OCI-LY3 (cell line): ENCODE measurements at regions not wholly inside any gene's neighbourhood (a gene's known extent, or its start where the extent isn't known, plus 50 kb on each side); places are given as distances from the start of the nearest gene placed in this dataset.
"Not testable (repeated sequence)": the region's sequence is repeated elsewhere in the genome, so short reads cannot be mapped to it uniquely, and the experiment has no call there.

Experiments
- H2AFZ ChIP-seq: fragments of 200-600, 300-600 bp; shearing (Covaris generic); 2 replicates; pipeline ENCODE4 v1.6.0; 2014; ENCODE audit warnings: antibody characterized with exemption, low read depth, low read length
- H3K27ac ChIP-seq: fragments of 200-600, 300-600 bp; sonication (generic); 2 replicates; pipeline ENCODE4 v1.5.1; 2014; ENCODE audit warnings: mild to moderate bottlenecking, low read length, moderate library complexity, mixed read lengths
- H3K27me3 ChIP-seq: fragments of 200-600, 300-600 bp; sonication (generic); 2 replicates; pipeline ENCODE4 v1.6.1; 2014; ENCODE audit warnings: low read depth, low read length, mixed read lengths
- H3K36me3 ChIP-seq: fragments of 200-600, 300-600 bp; sonication (generic); replicated peaks from 2 replicates; pipeline ENCODE3; 2014; ENCODE audit warnings: low read depth, low read length, mixed read lengths
- H3K4me1 ChIP-seq: fragments of 300-600, 200-600 bp; sonication (generic); 2 replicates; pipeline ENCODE4 v1.6.1; 2014; ENCODE audit warnings: low read length, mixed read lengths
- H3K4me2 ChIP-seq: fragments of 200-600, 300-600 bp; sonication (generic); 2 replicates; pipeline ENCODE4 v1.6.1; 2014; ENCODE audit warnings: low read length, mixed read lengths
- H3K4me3 ChIP-seq: fragments of 300-600, 200-600 bp; sonication (generic); 2 replicates; pipeline ENCODE4 v1.5.1; 2014; ENCODE audit warnings: antibody characterized with exemption, mild to moderate bottlenecking, low read length, moderate library complexity
- H3K79me2 ChIP-seq: fragments of 300-600, 200-600 bp; shearing (Covaris generic); 2 replicates; pipeline ENCODE4 v1.6.1; 2014; ENCODE audit warnings: mild to moderate bottlenecking, low read length, mixed read lengths
- H3K9ac ChIP-seq: fragments of 300-600, 200-600 bp; shearing (Covaris generic); 2 replicates; pipeline ENCODE4 v1.6.0; 2014; ENCODE audit warnings: mild to moderate bottlenecking, low read length, moderate library complexity
- H3K9me3 ChIP-seq: fragments of 200-600, 300-600 bp; shearing (Covaris generic); 2 replicates; pipeline ENCODE4 v1.6.1; 2014; ENCODE audit warnings: low read length, mixed read lengths; ENCODE audit not compliant: insufficient read depth
- H4K20me1 ChIP-seq: fragments of 200-600, 300-600 bp; sonication (generic); 2 replicates; pipeline ENCODE4 v1.6.1; 2016; ENCODE audit warnings: low read length, mixed read lengths; ENCODE audit not compliant: insufficient read depth
- CTCF ChIP-seq: fragments of 200-600, 300-600 bp; sonication (generic); IDR thresholded peaks from 2 replicates; pipeline ENCODE4 v1.5.1; 2014; ENCODE audit warnings: antibody characterized with exemption, low read length, low read depth
- EZH2phosphoT487 ChIP-seq: fragments of 200-600 bp; shearing (Covaris generic); IDR thresholded peaks from 2 replicates; pipeline ENCODE4 v1.6.1; 2018; ENCODE audit warnings: antibody characterized with exemption, mixed run types, low read depth

- H3K27ac ChIP-seq, result no peak overlapping the region
- H4K20me1 ChIP-seq, result no peaks in the 10 kb centered on the region
- no peak overlapping the region for H3K4me3 ChIP-seq
- H2AFZ ChIP-seq, result no peak overlapping the region
- H3K27me3 ChIP-seq, result no peaks in the 10 kb centered on the region
- TF ChIP-seq CTCF, result no peak
- no peak for TF ChIP-seq EZH2phosphoT487
- no peak overlapping the region for H3K9ac ChIP-seq
- no peaks in the 10 kb centered on the region for H3K9me3 ChIP-seq
- no peaks in the 10 kb centered on the region for H3K79me2 ChIP-seq
- H3K4me1 ChIP-seq, result no peaks in the 10 kb centered on the region
- no peaks in the 10 kb centered on the region for H3K36me3 ChIP-seq
- H3K4me2 ChIP-seq, result no peak overlapping the region
Measured at GRCh38 chr2:138066139-138066806, 102.0 kb downstream of the HNMT start.

GRCh38 chr2:138066841-138067240 is 102.6 kb downstream of the HNMT start:
- Histone ChIP-seq H3K4me3 (no peak overlapping the region), H3K27me3 (no peaks in the 10 kb centered on the region)

GRCh38 chr2:138068669-138069068 is 104.4 kb downstream of the HNMT start:
- not testable (repeated sequence) for H3K79me2 ChIP-seq, H3K36me3 ChIP-seq, H3K9me3 ChIP-seq, H3K4me2 ChIP-seq, H3K4me3 ChIP-seq, H3K9ac ChIP-seq, H3K27ac ChIP-seq, H2AFZ ChIP-seq, H3K4me1 ChIP-seq, H4K20me1 ChIP-seq, H3K27me3 ChIP-seq

More at GRCh38 chr2:138066841-138067240, 102.6 kb downstream of the HNMT start:
- Histone ChIP-seq H3K9me3 (no peaks in the 10 kb centered on the region), H3K9ac (no peak overlapping the region), H2AFZ (no peak overlapping the region), H3K36me3 (no peaks in the 10 kb centered on the region), H3K4me2 (no peak overlapping the region), H3K79me2 (no peaks in the 10 kb centered on the region), H4K20me1 (no peaks in the 10 kb centered on the region), H3K27ac (no peak overlapping the region), H3K4me1 (no peaks in the 10 kb centered on the region)
- TF ChIP-seq EZH2phosphoT487 (no peak), CTCF (no peak)

GRCh38 chr2:138071042-138071719 is 106.9 kb downstream of the HNMT start:
- H3K36me3 ChIP-seq, H3K4me2 ChIP-seq, H2AFZ ChIP-seq: not testable (repeated sequence)

More at GRCh38 chr2:138071042-138071719, 106.9 kb downstream of the HNMT start:
- not testable (repeated sequence) for H3K4me1 ChIP-seq, H3K4me3 ChIP-seq, H3K79me2 ChIP-seq, H3K27ac ChIP-seq, H3K27me3 ChIP-seq, H3K9me3 ChIP-seq, H4K20me1 ChIP-seq, H3K9ac ChIP-seq
